Hematopoietic multipotent progenitor cell treated with erythropoietin and hydrocortisone succinate and interleukin-3 and kit ligand, for 4 days (in vitro differentiated cells): ENCODE measurements at regions not wholly inside any gene's neighbourhood (a gene's known extent, or its start where the extent isn't known, plus 50 kb on each side); places are given as distances from the start of the nearest gene placed in this dataset.
"Not testable (repeated sequence)": the region's sequence is repeated elsewhere in the genome, so short reads cannot be mapped to it uniquely, and the experiment has no call there.

Experiments used
- DNase-seq: peaks from one replicate; pipeline ENCODE4 v3.0.0-alpha.2; 2015

DNA sequence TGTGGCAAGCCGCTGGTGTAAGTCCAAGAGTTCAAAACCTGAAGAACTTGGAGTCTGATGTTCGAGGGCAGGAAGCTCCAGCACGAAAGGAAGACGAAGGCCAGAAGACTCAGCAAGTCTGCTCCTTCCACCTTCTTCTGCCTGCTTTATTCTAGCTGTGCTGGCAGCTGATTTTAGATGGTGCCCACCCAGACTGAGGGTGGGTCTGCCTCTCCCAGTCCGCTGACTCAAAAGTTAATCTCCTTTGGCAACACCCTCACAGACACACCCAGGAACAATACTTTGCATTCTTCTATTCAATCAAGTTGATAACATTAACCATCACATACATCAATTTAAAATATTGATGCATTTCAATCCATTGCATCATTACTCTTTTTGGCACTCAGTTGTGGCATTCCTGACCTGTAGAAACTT is 373.1 kb downstream of the CDH10 start:
- DNase-seq: not testable (repeated sequence)

DNA sequence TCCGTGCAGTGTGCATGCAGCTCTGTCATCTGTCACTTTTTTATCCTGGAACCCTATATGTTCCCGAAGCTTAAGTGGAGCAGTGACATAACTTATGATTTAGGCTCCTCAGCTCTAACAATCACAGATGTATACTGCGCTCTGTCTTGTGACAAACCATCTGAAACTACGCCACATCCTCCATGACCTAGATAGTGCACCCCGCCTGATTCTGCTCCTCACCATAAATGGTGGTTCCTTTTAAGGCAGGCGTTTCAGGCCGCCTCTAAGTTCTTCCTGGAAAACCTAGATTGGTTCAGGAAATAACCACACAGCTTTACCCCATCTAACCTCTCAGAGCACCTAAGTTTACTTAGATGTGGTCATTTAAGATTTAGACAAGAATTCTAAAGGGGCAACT is 372.0 kb downstream of the CDH10 start:
- DNase-seq: no peak

DNA sequence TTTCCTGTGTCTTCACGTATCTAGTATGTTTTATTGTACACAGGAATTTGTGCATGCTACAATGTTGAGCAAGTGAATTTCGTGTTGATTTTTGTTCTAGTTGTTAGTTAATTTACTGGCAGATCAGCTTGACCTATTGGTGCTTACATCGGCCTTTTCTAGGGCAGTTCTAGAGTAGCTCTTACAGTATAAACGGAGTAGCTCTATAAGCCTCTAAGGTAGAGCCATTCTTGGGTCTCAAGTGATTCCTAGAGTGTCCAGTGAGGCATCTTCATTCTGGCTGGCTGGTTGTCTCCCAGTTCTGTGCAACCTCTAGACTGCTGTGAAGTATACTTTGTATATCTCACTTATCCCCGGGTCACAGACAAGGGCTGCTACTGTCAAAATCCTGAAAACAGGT is 364.6 kb downstream of the CDH10 start:
- DNase-seq: no peak

DNA sequence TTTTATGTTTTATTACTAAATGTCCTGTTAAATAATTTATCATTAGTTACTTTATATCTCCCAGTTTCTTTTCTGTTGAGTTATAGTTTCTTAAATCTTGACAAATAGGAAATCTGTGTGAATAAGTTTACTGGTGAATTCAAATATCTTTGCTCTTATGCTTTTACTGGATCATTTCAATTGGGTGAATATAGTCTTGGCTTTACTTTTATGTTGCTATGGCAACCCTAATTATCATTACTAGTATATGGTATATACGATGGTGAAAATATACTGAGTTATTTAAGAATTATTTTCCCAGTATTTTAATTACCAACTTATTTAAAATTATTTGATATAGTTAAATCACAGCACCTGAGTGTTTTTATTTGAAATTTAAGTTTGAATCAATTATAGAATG is 363.0 kb downstream of the CDH10 start:
- no peak for DNase-seq

DNA sequence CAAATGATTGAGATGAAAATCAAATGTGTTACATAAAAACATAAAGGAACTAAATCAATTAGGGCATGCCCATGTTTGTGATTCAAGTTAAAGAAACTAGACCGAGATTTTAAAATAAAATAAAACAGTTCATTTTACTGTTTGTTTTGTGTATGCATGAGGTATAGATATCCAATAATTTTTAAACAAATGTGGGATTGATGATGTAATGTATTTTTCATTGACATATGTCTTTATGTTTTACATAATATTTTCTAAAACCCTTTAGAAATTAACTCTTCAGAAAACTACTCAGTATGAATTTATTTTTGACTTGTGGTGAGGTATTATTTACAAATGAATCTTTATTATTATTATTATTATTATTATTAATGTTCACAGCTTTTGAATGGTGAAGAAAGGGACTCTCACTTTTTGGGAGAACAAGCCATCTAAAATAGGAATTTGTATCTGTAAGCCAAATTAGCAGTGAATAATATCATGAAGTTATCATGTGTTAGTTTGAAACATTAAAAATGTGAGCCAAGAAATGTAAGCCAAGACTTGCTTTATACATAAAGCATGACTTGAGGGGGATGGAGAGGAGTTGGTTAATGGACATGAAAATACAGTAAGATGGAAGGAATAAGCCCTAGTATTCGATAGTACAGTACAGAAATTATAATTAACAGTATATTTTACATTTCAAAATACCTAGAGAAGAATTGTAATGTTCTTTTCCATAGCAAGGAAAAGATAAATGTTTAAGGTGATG is 355.0 kb downstream of the CDH10 start:
- DNase-seq: no peak

DNA sequence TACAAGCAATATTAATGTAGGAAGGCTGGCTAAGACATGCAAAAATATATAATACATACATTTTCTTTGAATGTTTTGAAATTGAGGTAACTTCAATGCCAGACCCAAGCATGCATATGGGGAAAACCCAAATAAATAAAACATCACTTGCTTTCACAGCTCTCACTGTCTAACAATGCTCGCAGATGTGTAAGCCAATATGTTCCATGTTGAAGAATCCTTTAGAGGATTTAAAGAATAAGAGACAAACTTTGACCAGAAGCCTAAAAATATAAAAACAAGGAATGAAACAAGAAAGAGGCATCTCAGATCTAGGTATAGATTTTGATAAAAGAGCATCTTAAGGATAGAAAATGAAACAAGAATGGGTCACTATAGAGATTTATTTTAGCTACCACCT is 354.2 kb downstream of the CDH10 start:
- DNase-seq: no peak

DNA sequence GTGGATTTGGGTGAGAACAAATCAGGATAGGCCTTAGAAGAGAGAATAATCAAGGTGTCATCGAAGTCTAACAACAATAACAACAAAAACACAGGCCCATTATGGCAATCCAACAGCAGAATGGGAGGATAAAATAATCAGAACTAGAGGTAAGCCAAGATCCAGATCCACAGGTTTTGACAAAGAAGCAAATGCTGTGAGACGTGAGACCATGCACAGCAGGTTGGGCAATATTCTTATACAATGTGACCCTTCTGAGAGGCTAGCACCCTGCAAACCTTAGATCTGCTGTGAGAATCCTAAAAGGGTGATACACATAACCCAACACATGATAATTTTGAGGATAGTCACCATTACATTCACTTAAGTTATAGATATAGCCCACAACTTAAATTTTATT is 352.9 kb downstream of the CDH10 start:
- no peak for DNase-seq

DNA sequence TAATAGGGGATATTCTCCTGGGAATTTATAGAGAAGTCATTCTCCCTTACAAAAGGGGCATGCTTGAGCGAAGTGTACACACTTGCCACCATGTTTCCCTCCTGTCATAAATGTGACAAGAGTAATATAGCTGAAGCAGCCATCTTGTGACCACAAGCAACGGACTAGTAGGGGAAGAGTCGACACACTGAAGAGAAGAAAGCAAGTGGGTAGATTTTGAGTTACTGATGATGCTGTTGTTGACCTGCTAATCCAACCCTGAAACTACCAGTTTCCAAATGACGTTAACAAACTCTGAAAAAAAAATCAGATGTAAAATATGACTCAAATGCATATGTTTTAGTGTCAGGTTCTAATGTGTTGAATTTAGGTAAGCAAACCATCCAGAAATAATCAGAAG is 350.4 kb downstream of the CDH10 start:
- no peak for DNase-seq

DNA sequence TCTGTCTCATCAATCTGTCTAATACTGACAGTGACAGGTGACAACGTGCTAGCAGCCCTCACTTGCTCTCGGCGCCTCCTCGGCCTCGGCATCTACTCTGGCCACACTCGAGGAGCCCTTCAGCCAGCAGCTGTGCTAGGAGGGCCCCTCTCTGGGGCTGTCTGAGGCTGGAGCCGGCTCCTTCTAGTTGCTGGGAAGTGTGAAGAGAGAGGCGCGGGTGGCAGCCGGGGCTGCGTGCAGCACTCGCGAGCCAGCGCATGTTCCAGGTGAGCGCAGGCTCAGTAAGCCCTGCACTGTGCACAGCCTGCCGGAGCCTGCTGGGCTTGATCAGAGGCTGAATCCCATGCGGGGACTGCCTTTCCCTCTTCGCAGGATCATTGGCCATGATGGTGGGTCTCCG is 330.7 kb downstream of the CDH10 start:
- DNase-seq: no peak

DNA sequence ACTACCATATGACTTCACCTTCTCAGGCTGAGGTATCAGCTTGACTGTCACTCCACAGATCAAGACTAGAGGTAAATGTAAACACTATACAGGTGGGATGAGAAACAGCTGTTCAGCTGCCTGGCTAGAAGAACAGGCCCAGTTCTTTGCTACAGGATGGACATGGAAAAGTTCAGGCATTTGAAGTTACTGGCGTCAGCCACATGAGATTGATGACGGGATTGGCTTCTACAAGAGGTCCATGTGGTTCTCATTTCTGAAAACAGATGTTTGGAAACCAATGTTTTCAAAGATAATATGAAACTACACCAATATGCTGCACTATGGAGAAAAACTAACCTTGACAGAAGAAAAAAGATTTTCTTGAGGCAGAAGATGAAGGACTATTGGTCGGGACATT is 324.1 kb downstream of the CDH10 start:
- no peak for DNase-seq

DNA sequence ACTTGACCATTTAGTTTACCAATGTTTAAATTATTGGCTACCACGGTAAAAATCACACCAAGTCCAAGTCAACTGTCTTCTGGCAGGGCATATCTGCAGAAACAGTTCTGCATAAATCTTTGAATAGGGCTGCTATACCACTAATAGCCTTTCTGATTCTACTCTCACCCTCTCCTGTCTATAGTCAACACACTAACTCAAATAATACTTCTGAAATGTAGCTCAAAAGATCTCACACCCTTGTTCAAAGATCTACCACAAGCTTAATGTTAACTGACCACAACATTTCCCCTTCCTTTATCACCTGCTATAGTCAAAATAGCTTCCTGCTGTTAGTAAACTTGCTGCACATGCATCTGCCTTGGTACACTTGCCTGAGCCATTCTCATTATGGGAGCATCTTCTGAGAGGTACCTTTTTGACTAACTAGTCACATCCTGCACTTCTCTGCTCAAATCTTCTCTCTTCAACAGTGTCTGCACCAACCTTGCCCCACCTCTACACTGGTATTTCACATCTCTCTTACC is 319.4 kb downstream of the CDH10 start:
- no peak for DNase-seq

DNA sequence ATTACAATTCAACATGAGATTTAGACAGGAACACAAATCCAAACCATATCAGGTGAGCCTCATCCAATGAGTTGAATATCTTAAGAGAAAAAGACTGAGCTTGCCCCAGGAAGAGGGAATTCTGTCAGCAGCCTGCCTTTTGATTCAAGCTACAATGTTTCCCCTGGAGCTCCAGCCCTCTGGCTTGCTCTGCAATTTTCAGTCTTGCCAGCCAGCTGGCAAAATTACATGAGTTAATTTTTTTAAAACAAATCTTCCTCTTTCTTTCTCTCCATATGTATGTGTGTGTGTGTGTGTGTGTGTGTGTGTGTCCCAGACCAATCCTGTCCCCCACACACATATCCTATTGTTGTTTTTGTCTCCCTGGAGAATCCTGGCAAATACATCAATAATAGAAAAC is 313.2 kb downstream of the CDH10 start:
- no peak for DNase-seq

DNA sequence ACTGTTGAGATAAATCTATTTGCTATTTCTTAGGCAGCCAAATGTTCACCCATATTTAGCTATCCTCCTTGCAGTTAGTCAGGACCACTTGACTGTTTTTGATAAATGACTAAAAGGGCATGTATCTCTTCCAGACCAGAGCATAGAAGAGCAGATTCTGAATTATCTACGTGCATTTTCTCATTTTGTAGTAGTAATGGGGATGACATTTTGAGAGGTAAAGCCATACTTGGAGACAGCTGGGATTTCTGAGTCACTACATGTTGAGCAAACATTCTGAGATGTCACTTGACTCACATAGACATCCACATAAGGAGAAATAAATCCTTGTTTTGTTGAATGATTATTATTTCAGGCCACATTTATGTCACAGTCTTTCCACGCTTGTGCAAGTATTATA is 297.6 kb downstream of the CDH10 start:
- DNase-seq: no peak

DNA sequence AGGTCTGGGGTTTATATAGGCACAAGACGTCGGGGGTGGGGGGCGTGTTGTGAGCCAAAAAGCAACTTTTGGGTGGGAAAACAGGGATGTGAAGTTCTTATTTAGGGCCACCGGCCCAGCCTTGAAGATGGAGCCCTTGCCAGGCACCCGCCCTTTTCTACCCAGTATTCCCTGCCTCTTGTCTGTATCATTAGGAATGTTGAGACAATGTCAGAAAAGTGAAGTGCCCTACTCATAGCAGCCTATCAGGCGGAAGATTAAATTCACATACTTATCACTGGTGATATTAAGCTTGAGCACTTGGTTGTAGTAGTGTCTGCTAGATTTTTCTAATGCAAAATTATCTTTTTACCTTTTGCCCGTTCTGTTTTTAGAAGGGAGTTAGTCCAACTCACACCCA is 293.5 kb downstream of the CDH10 start:
- DNase-seq: no peak

DNA sequence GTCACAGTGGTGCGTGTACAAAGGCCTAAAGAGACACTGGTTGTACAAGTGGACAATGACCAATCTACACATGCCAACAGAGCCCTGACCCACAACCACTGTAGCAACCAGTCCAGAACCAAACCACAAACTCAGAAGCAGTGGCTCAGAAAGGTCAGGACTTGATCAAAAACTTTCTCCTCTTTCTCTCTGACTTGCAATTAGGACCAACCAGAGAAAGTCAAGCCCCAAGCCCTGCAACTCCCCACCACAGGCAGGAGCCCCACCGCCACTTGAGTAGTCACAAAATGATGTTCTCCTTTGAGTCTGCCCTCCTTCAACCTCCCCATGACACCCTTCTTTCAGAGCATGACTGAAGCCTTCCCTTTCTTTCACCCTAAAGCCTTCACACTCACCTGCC is 291.8 kb downstream of the CDH10 start:
- no peak for DNase-seq

DNA sequence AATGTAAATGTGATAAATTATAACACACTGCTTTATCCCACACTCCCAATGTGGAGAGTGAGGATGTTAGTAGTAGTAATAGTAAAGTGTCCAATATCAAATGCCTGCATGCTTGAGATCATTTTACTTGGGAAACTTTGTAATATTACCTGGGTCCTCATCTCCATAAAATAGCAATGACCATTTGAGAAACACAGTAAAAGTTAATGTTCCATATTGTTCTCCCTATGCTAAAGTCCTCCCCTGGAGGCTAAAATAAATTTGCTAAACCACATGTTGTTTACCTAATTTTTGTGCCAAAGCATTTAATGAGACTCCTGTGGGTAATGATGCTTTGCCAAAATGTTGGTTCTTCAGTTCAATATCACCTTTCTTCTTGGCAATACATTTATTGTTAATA is 291.2 kb downstream of the CDH10 start:
- DNase-seq: no peak

DNA sequence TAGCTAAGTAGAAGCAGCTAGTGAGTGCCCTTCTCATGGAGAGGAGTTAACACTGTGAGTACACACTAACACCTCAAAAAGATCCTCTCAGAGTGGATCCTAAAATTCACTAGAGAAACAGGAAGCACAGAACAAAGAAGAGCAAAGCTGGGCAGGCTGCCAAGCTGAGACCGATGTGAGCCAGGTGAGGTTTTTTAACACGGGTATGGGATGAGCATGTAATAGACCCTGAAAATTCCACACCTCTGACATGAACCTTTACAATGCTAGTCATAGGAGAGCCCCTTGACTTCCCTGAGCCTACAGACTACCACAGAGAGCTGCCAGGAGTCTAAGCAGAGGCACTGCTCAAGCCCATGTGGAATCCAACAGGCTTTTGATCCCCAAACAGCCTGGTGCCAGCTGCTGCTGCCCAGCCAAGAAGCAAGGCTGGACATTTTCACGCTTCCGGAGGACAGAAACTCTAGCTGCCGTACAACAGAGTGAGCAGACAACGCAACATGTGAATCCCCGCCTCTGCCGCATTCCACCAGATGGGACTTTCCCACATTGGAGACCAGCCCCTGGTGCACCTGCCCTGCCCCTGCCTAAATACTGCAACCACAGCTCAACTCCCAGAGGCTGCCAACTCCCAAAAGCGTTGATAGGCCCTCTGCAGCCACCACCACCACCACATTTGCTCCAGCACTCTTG is 280.8 kb downstream of the CDH10 start:
- no peak for DNase-seq

DNA sequence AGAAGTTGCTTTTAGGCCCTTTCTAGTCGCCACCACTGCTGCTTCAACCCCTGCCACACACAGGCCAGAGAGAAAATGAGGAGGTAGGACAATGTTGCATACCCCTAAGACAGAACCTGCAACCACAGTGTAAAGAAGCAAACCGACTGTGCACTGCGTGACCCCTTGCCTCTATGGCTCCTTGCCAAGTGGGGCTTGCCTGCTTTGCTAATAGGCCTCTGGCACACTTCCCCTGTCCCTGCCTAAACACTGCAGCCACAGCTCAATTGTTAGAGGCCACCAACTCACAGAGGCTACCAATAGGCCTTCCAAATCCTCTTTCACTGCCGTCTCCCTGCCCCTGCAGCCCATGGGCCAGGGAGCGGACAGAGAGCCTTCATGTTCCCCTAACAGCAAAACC is 280.1 kb downstream of the CDH10 start:
- no peak for DNase-seq

DNA sequence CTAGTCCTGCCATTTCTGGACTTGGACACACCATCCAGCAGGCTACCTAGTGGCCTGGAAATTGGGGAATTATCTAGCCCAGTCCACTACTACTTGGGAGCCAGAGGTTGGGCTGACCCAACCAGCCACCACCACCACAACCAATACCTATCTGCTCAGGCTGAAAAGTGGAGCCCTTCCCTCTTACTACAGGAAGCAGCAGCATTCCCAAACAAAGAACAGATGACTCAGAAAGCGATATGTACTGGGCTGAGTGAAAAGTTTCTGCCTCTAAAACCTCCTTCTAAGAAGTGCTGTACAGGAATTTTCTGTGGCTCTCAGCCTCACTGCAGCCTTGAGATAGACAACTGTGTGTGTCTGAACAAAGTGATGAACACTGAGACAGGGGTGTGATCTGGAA is 279.4 kb downstream of the CDH10 start:
- no peak for DNase-seq

DNA sequence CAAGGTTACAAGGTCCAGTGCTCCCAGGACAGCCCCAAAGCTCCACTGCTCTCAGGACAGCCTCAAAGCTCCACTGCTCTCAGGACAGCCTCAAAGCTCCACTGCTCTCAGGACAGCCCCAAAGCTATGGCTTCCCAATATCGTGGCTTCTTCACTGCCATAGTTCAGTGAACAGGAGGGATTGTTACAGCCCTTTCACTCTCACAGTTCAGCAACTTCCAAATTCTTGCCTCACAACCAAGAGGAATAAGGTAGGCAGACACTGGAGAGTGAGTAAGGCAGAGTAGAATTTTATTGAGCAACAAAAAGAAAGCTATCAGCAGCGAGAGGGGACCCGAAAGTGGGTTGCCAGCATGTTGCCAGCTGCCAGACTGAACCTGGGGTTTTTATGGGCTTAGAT is 277.6 kb downstream of the CDH10 start:
- no peak for DNase-seq

DNA sequence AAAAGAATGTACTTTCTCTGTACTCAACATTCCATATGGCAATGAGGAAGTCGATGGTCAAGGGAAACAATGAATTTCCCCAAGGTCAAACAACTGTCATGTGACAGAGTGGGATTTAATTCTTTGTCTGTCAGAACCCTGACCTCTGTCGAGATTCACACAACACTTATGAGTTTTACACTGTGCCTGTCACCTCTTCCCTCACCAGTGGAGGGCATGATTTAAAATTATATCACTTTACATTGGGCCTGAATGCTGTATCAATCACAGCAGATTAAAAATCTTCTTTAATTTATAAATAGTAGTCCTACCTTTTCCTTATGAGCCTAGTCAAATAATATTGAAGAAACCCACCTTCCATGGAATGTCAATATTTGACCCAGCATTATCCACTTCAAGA is 276.7 kb downstream of the CDH10 start:
- DNase-seq: no peak

DNA sequence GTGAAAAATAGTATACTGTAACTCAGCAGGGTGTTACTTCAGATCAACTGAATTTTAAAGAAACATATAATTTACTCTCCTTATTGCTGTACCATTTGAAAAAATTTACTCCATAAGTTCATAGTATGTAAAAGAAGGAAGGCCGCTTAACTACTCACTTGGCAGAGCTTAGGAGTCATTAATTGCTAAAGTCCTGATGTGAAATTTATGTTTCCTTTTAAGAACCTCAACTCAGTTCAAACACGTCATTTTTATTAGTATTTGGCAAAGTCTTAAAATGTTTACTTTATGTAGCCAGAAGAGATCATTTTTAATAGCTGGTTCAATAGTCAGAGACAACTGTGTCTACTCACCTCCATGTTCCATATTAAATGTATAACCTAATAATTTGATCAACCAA is 268.6 kb downstream of the CDH10 start:
- DNase-seq: no peak

DNA sequence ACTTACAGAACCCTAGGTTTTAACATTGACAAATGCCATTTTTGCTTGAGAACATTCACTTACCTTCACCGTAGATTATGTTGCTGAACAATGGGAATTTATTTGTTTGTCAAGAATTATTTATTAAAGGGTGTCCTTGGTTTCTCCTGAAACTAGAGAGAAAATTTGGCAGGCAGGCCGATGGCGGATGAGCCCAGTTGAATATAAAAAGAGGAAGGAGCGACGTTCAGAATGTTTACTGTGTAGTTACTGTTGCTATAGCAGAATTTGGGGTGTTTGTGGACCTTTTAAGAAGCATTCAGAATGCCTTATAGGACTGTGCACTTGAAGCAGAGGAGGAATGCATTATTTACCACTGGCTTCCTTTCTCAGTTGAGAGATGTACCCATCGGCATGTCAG is 268.2 kb downstream of the CDH10 start:
- DNase-seq: no peak

DNA sequence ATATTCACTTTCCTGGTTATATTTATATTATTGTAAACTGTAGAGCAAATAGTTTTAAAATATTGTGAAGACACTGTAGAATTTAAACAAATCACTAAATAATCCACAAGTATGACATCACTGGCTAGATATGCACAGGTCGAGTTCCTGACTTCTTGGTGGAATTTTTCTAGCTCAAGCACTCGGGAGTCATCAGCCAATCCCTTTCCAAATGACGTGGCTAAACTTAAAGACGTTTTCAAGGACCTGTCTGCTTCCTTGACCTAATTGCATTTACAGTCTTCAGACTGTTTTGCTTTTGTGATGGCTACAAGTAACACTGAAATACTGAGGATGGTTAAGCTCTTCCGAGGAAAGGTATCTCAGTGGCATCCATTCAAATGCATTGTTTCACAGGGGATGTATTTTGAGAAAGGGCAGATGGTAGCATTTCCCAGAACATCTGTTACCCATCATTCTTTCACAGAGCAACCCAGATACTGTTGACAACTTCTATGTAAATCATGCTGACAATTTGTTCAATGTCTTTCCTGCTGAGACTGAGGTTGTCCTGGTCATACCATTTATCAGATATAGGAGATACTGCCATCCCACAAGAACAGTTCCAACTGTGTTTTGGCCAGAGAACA is 262.8 kb downstream of the CDH10 start:
- no peak for DNase-seq
